Kidney (tissue), 13 donors: ENCODE measurements at regions not wholly inside any gene's neighbourhood (a gene's known extent, or its start where the extent isn't known, plus 50 kb on each side); places are given as distances from the start of the nearest gene placed in this dataset.
A peak's percentile ranks its signal among the peaks of the same experiment; 100 is the strongest.

Experiments
- DNase-seq, 5 donors: peaks; one replicate each; pipeline ENCODE4 v3.0.0-alpha.2; 2013 to 2020
- FAIRE-seq: peaks from 2 replicates; lab custom pipeline; 2012; peaks lifted over from hg19 to GRCh38; lab: Jason Lieb, UNC
- H3K27ac ChIP-seq, 2 donors: one replicate each; pipeline ENCODE4 v1.7.0; 2013; ENCODE audit warnings: low read depth in 2 of 2, low read length in 2 of 2, inconsistent platforms in 1 of 2
- H3K27me3 ChIP-seq: one replicate; pipeline ENCODE4 v1.7.1; 2013; ENCODE audit warnings: low read length, inconsistent platforms; ENCODE audit not compliant: control insufficient read depth, insufficient read depth
- H3K36me3 ChIP-seq, 3 donors: one replicate each; pipeline versions ENCODE4 v1.7.0 to v1.7.1; 2013; ENCODE audit warnings: low read length in 3 of 3, control low read depth in 1 of 3, inconsistent platforms in 1 of 3; ENCODE audit not compliant: insufficient read depth in 3 of 3, control insufficient read depth in 2 of 3
- H3K4me1 ChIP-seq, 3 donors: one replicate each; pipeline versions ENCODE4 v1.7.0 to v1.7.1; 2013; ENCODE audit warnings: low read length in 3 of 3, inconsistent platforms in 1 of 3, low read depth in 1 of 3; ENCODE audit not compliant: control insufficient read depth in 2 of 3, insufficient read depth in 2 of 3
- H3K4me3 ChIP-seq, 3 donors: one replicate each; pipeline versions ENCODE4 v1.7.0 to v1.8.1; 2013; ENCODE audit warnings: low read length in 3 of 3, control low read depth in 1 of 3, inconsistent platforms in 1 of 3
- H3K9ac ChIP-seq, 3 donors: one replicate each; pipeline versions ENCODE4 v1.7.0 to v1.7.1; 2013; ENCODE audit warnings: low read length in 3 of 3, control low read depth in 1 of 3, inconsistent platforms in 1 of 3
- H3K9me3 ChIP-seq, 3 donors: one replicate each; pipeline versions ENCODE4 v1.7.0 to v1.7.1; 2013; ENCODE audit warnings: low read length in 3 of 3, control low read depth in 1 of 3, inconsistent platforms in 1 of 3; ENCODE audit not compliant: control insufficient read depth in 2 of 3, insufficient read depth in 1 of 3
- CTCF ChIP-seq: IDR thresholded peaks from 3 replicates; pipeline ENCODE4 v1.5.1; 2012; ENCODE audit warnings: mild to moderate bottlenecking, moderate library complexity, borderline replicate concordance; ENCODE audit not compliant: insufficient read depth; ENCODE audit errors: extremely low read depth
- intact Hi-C: fragments of 100-400 bp; cut with DNase I; formaldehyde crosslinking; loops from one replicate; pipeline ENCODE4 v1.11.1; 2022
- donor health status: control.
- donor health status: control.
- donor health status: control.
- donor health status: control.
- donor health status: control.
- donor health status: DM: yes; HTN: yes; CAD: no.
- donor health status: Normal renal cell carcinoma (clear cell type).

GRCh38 chr11:11155962-11156815 is 196.9 kb downstream of the CSNK2A3 start:
- no peak overlapping the region for H3K27ac ChIP-seq
- H3K4me3 ChIP-seq, result no peak overlapping the region
- H3K9me3 ChIP-seq, result peaks cover 0 to 7% (median 0%) of the 10 kb centered on the region in 3 donors
- no peak for FAIRE-seq
- H3K27me3 ChIP-seq, result no peaks in the 10 kb centered on the region
- no peak for TF ChIP-seq CTCF
- DNase-seq, result peak in 1 of 5 donors; percentile 41
- no peaks in the 10 kb centered on the region for H3K4me1 ChIP-seq
- no peak overlapping the region for H3K9ac ChIP-seq
- H3K36me3 ChIP-seq, result no peaks in the 10 kb centered on the region
- intact Hi-C loops, result no loop called here

- H3K27me3 ChIP-seq, result no peaks in the 10 kb centered on the region
- DNase-seq, result peak in 1 of 5 donors; percentile 16
- H3K27ac ChIP-seq, result no peak overlapping the region
- no peaks in the 10 kb centered on the region for H3K9me3 ChIP-seq
- H3K9ac ChIP-seq, result no peak overlapping the region
- no peaks in the 10 kb centered on the region for H3K36me3 ChIP-seq
- no peak for FAIRE-seq
- TF ChIP-seq CTCF, result no peak
- peaks cover 0 to under 1% (median 0%) of the 10 kb centered on the region in 3 donors for H3K4me1 ChIP-seq
- no peak overlapping the region for H3K4me3 ChIP-seq
- intact Hi-C loops, result no loop called here
These were observed 200.2 kb downstream of the CSNK2A3 start for GRCh38 chr11:11152877-11153276.

DNA sequence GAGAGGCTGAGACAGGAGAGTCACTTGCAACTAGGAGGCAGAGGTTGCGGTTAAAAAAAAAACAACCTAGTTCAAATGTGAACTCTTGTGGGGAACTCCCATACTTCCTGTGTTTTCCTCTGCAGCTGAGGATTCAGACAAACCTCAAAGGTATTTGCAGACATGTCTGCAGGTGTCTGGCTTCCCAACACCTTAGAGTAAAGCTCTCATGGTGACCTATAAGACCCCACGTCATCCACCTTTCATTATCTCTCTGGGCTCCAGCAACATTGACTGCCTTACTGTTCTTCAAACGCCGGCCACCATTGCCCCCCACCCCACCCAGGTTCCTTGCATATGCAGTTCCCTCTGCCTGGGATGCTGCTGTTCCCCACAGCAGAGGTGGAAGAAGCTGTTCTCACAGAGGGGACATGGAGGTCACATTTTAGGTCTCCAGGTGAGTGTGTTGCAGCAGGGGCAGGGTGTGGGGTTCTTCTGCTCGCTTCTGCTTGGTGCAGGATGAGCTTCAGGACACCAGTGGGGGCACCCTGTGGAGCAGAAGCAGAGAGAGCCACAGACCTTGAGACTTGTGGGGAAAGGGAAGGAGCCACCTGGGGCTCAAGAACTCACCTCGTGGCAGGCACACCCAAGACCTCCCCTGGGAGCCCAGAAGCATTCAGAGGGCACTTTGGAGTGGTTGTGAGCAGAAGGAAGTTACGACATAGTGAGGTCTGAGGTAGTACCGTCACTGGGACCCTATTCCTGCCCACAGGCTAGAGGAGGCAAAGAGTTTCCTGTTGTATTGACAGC is 203.2 kb downstream of the CSNK2A3 start:
- H3K4me3 ChIP-seq, result no peak overlapping the region
- no peak overlapping the region for H3K9ac ChIP-seq
- no peaks in the 10 kb centered on the region for H3K36me3 ChIP-seq
- H3K9me3 ChIP-seq, result no peaks in the 10 kb centered on the region
- no peak overlapping the region for H3K27ac ChIP-seq
- no peaks in the 10 kb centered on the region for H3K27me3 ChIP-seq
- TF ChIP-seq CTCF, result no peak
- intact Hi-C loops, result no loop called here
- FAIRE-seq, result no peak
- H3K4me1 ChIP-seq, result peaks cover 0 to 2% (median 0%) of the 10 kb centered on the region in 3 donors
- no peak for DNase-seq
